Frontal cortex (tissue), 3 donors: ENCODE measurements at regions not wholly inside any gene's neighbourhood (a gene's known extent, or its start where the extent isn't known, plus 50 kb on each side); places are given as distances from the start of the nearest gene placed in this dataset.

ENCODE experiments used
- DNase-seq, 2 donors: peaks; one replicate each; pipeline ENCODE4 v3.0.0; 2012; ENCODE audit warnings: low spot score in 2 of 2
- FAIRE-seq: peaks from 2 replicates; lab custom pipeline; 2012; peaks lifted over from hg19 to GRCh38; lab: Jason Lieb, UNC
- donor health status: control.
- donor health status: control.
- donor health status: control.

- no peak for FAIRE-seq
- no peak for DNase-seq
Observed at GRCh38 chr7:84294391-84294790, 99.8 kb upstream of the SEMA3A start.

- FAIRE-seq: no peak
- DNase-seq: no peak
Observed at GRCh38 chr7:84291756-84292155, 97.2 kb upstream of the SEMA3A start.

- DNase-seq: no peak
- FAIRE-seq: no peak
Observed at GRCh38 chr7:84283798-84284197, 89.2 kb upstream of the SEMA3A start.

- FAIRE-seq (no peak), DNase-seq (no peak)
Observed at GRCh38 chr7:84281518-84281917, 86.9 kb upstream of the SEMA3A start.

GRCh38 chr7:84277628-84278224 is 83.1 kb upstream of the SEMA3A start:
- FAIRE-seq: no peak
- no peak for DNase-seq

- FAIRE-seq (peak; percentile 43), DNase-seq (no peak)
Observed at GRCh38 chr7:84274029-84274638, 79.5 kb upstream of the SEMA3A start.

GRCh38 chr7:84271543-84271942 is 77.0 kb upstream of the SEMA3A start:
- DNase-seq (no peak), FAIRE-seq (no peak)

GRCh38 chr7:84264396-84264795 is 69.8 kb upstream of the SEMA3A start:
- FAIRE-seq (no peak), DNase-seq (no peak)

GRCh38 chr7:84263106-84263505 is 68.5 kb upstream of the SEMA3A start:
- no peak for FAIRE-seq
- DNase-seq: no peak

GRCh38 chr7:84261509-84261908 is 66.9 kb upstream of the SEMA3A start:
- DNase-seq (no peak), FAIRE-seq (no peak)

GRCh38 chr7:84258628-84259027 is 64.0 kb upstream of the SEMA3A start:
- FAIRE-seq (no peak), DNase-seq (no peak)

GRCh38 chr7:84256571-84256971 is 62.0 kb upstream of the SEMA3A start:
- DNase-seq: no peak
- FAIRE-seq: no peak

GRCh38 chr7:84251277-84251781 is 56.7 kb upstream of the SEMA3A start:
- FAIRE-seq (no peak), DNase-seq (no peak)

GRCh38 chr7:84250452-84250851 is 55.9 kb upstream of the SEMA3A start:
- FAIRE-seq (no peak), DNase-seq (no peak)

GRCh38 chr7:84249656-84250055 is 55.1 kb upstream of the SEMA3A start:
- no peak for FAIRE-seq
- DNase-seq: no peak

- FAIRE-seq: no peak
- DNase-seq: no peak
Observed at GRCh38 chr7:84248843-84249242, 54.3 kb upstream of the SEMA3A start.

- DNase-seq (no peak), FAIRE-seq (no peak)
Observed at GRCh38 chr7:84248267-84248666, 53.7 kb upstream of the SEMA3A start.

- no peak for FAIRE-seq
- no peak for DNase-seq
Observed at GRCh38 chr7:84247591-84247990, 53.0 kb upstream of the SEMA3A start.

GRCh38 chr7:84245835-84246234 is 51.2 kb upstream of the SEMA3A start:
- no peak for DNase-seq
- no peak for FAIRE-seq
